ENCODE measurements at regions not wholly inside any gene's neighbourhood (a gene's known extent, or its start where the extent isn't known, plus 50 kb on each side); places are given as distances from the start of the nearest gene placed in this dataset.

GRCh38 chr7:46393142-46393541 lies 472.1 kb upstream of the IGFBP3 start:
- CTCF ChIA-PET = no interaction called here
- DNase-seq (ENCODE audit: extremely low spot score) = no peak
- POLR2A ChIA-PET = no interaction called here
- no peak for TF ChIP-seq CTBP1 (IDR thresholded peaks at IDR 0.05; ENCODE audit: borderline replicate concordance)
- no peak for TF ChIP-seq NFRKB (IDR thresholded peaks at IDR 0.05)
- no peak for TF ChIP-seq ZNF384 (IDR thresholded peaks at IDR 0.05)
- TF ChIP-seq SP1 (IDR thresholded peaks at IDR 0.05) = no peak
- no peak for TF ChIP-seq FOXA1 (IDR thresholded peaks at IDR 0.05)
- TF ChIP-seq PKNOX1 (IDR thresholded peaks at IDR 0.05) = no peak
- TF ChIP-seq HDGF (IDR thresholded peaks at IDR 0.05; ENCODE audit: borderline replicate concordance) = no peak
- no peak for TF ChIP-seq FOXK2 (IDR thresholded peaks at IDR 0.05)
- no peak for TF ChIP-seq TARDBP (IDR thresholded peaks at IDR 0.05)
- no peak for TF ChIP-seq ELF4 (IDR thresholded peaks at IDR 0.05)
- TF ChIP-seq SUZ12 (IDR thresholded peaks at IDR 0.05) = no peak
- TF ChIP-seq BHLHE40 (IDR thresholded peaks at IDR 0.05; ENCODE audit: borderline replicate concordance) = no peak
- no peak for TF ChIP-seq FOXM1 (IDR thresholded peaks at IDR 0.05; ENCODE audit: borderline replicate concordance)

- ChIA-PET POLR2A (no interaction called here), CTCF (interaction anchor here (0.7 kb wide), 1 partner anchor 143 kb away, joined by 3 read pairs; no protein-coding TSS in a partner anchor)
- no peak for DNase-seq (ENCODE audit: extremely low spot score)
- TF ChIP-seq BHLHE40 (IDR thresholded peaks at IDR 0.05; ENCODE audit: borderline replicate concordance) = no peak
- no peak for TF ChIP-seq LEF1 (IDR thresholded peaks at IDR 0.05; ENCODE audit: borderline replicate concordance)
- no peak for TF ChIP-seq FOXA1 (IDR thresholded peaks at IDR 0.05)
- no peak for TF ChIP-seq FOXK2 (IDR thresholded peaks at IDR 0.05)
- TF ChIP-seq ELF4 (IDR thresholded peaks at IDR 0.05) = no peak
- TF ChIP-seq L3MBTL2 (conservative IDR thresholded peaks at IDR 0.05) = no peak
- TF ChIP-seq NFRKB (IDR thresholded peaks at IDR 0.05) = no peak
- no peak for TF ChIP-seq CTBP1 (IDR thresholded peaks at IDR 0.05; ENCODE audit: borderline replicate concordance)
- TF ChIP-seq PKNOX1 (IDR thresholded peaks at IDR 0.05) = no peak
- no peak for TF ChIP-seq SUZ12 (IDR thresholded peaks at IDR 0.05)
- no peak for TF ChIP-seq ZNF384 (IDR thresholded peaks at IDR 0.05)
- TF ChIP-seq ARNT (IDR thresholded peaks at IDR 0.05) = no peak
- TF ChIP-seq SP1 (IDR thresholded peaks at IDR 0.05) = no peak
- no peak for TF ChIP-seq FOXM1 (IDR thresholded peaks at IDR 0.05; ENCODE audit: borderline replicate concordance)
- TF ChIP-seq HDGF (IDR thresholded peaks at IDR 0.05; ENCODE audit: borderline replicate concordance) = no peak
- TF ChIP-seq TARDBP (IDR thresholded peaks at IDR 0.05) = no peak
These were observed 470.4 kb upstream of the IGFBP3 start for GRCh38 chr7:46391231-46392201.

GRCh38 chr7:46390042-46390441 lies 469.0 kb upstream of the IGFBP3 start:
- no peak for TF ChIP-seq LEF1 (IDR thresholded peaks at IDR 0.05; ENCODE audit: borderline replicate concordance)
- TF ChIP-seq FOXA1 (IDR thresholded peaks at IDR 0.05) = no peak
- TF ChIP-seq NFRKB (IDR thresholded peaks at IDR 0.05) = no peak
- no peak for TF ChIP-seq HDGF (IDR thresholded peaks at IDR 0.05; ENCODE audit: borderline replicate concordance)
- no peak for TF ChIP-seq BHLHE40 (IDR thresholded peaks at IDR 0.05; ENCODE audit: borderline replicate concordance)
- no peak for TF ChIP-seq ZNF384 (IDR thresholded peaks at IDR 0.05)
- no peak for TF ChIP-seq L3MBTL2 (conservative IDR thresholded peaks at IDR 0.05)
- TF ChIP-seq SP1 (IDR thresholded peaks at IDR 0.05) = no peak
- no peak for TF ChIP-seq PKNOX1 (IDR thresholded peaks at IDR 0.05)
- no peak for TF ChIP-seq ELF4 (IDR thresholded peaks at IDR 0.05)
- TF ChIP-seq SUZ12 (IDR thresholded peaks at IDR 0.05) = no peak
- no peak for TF ChIP-seq TARDBP (IDR thresholded peaks at IDR 0.05)
- TF ChIP-seq CTBP1 (IDR thresholded peaks at IDR 0.05; ENCODE audit: borderline replicate concordance) = no peak
- TF ChIP-seq FOXM1 (IDR thresholded peaks at IDR 0.05; ENCODE audit: borderline replicate concordance) = no peak
- TF ChIP-seq ARNT (IDR thresholded peaks at IDR 0.05) = no peak
- POLR2A ChIA-PET = no interaction called here
- CTCF ChIA-PET = no interaction called here
- no peak for DNase-seq (ENCODE audit: extremely low spot score)

GRCh38 chr7:46389146-46389545 lies 468.1 kb upstream of the IGFBP3 start:
- POLR2A ChIA-PET = no interaction called here
- TF ChIP-seq SP1 (IDR thresholded peaks at IDR 0.05) (no peak), FOXA1 (IDR thresholded peaks at IDR 0.05) (no peak)
- CTCF ChIA-PET = no interaction called here
- no peak for DNase-seq (ENCODE audit: extremely low spot score)

GRCh38 chr7:46387646-46388045 lies 466.6 kb upstream of the IGFBP3 start:
- ChIA-PET CTCF (no interaction called here), POLR2A (no interaction called here)
- DNase-seq (ENCODE audit: extremely low spot score) = no peak
- TF ChIP-seq ELF4 (IDR thresholded peaks at IDR 0.05) (no peak), FOXA1 (IDR thresholded peaks at IDR 0.05) (no peak), CTBP1 (IDR thresholded peaks at IDR 0.05; ENCODE audit: borderline replicate concordance) (no peak), SP1 (IDR thresholded peaks at IDR 0.05) (no peak), PKNOX1 (IDR thresholded peaks at IDR 0.05) (no peak), TARDBP (IDR thresholded peaks at IDR 0.05) (no peak), FOXM1 (IDR thresholded peaks at IDR 0.05; ENCODE audit: borderline replicate concordance) (no peak), LEF1 (IDR thresholded peaks at IDR 0.05; ENCODE audit: borderline replicate concordance) (no peak), ARNT (IDR thresholded peaks at IDR 0.05) (no peak), ZNF384 (IDR thresholded peaks at IDR 0.05) (no peak), BHLHE40 (IDR thresholded peaks at IDR 0.05; ENCODE audit: borderline replicate concordance) (no peak), L3MBTL2 (conservative IDR thresholded peaks at IDR 0.05) (no peak), FOXK2 (IDR thresholded peaks at IDR 0.05) (no peak)

All from HEK293T (cell line).